GM19455 (cell line): ENCODE measurements at regions not wholly inside any gene's neighbourhood (a gene's known extent, or its start where the extent isn't known, plus 50 kb on each side); places are given as distances from the start of the nearest gene placed in this dataset.

Experiments used
- ATAC-seq: cut with Tn5 transposase; IDR thresholded peaks from one replicate; pipeline ENCODE4 v1.9.1; 2021; ENCODE audit not compliant: unreplicated experiment

DNA sequence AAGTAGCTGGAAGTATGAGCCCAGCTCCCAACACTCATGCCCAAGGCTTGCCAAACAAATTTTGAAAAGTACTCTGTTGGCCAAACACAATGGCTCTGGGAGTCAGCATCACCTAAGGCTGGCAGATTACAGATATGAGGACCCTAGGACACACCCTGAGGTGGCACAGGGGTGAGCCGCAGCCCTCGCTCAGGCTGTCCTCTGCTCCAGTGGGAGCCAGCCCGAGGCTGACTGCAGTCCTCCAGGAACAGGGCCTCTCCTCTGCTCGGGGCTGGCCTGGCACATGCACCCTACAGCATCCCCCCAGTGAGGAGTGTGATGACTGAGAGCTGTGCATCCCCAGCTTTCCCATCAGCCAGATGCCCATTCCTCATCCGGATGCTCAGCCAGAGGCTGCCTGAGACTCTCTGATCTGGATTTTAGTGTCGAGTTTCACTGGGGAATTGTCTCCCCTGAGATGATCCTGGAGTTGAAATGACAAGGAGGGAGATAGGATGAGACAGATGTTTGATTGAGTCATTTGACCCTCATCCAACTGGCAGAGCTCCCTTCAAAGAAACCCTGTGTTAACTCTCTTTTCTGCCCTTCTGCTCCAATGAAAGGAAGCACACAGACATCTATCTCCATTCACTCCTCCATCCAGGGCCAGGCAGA is 269.3 kb upstream of the NCKAP5 start:
- no peak for ATAC-seq

- ATAC-seq: no peak
These were observed 270.5 kb upstream of the NCKAP5 start for GRCh38 chr2:133838642-133839365.

DNA sequence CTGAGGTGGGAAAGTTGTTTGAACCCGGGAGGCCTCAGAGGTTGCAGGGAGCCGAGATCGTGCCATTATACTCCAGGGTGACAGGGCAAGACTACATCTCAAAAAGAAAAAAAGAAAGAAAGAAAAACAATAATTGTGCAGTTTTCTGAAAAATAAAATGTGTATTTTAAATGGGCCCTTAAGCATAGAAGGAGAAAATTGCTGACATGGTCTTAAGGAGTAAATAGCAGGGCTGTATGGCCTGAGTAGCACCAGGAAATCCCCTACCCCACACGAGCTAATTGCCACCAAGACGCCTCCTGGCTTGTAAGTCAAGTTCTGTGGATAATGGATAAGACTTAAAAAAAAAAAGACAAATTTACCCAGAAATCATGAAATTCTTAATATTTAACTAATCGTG is 271.4 kb upstream of the NCKAP5 start:
- no peak for ATAC-seq

- ATAC-seq: no peak
These were observed 272.5 kb upstream of the NCKAP5 start for GRCh38 chr2:133840761-133841160.

- ATAC-seq: no peak
These were observed 273.6 kb upstream of the NCKAP5 start for GRCh38 chr2:133841900-133842299.

DNA sequence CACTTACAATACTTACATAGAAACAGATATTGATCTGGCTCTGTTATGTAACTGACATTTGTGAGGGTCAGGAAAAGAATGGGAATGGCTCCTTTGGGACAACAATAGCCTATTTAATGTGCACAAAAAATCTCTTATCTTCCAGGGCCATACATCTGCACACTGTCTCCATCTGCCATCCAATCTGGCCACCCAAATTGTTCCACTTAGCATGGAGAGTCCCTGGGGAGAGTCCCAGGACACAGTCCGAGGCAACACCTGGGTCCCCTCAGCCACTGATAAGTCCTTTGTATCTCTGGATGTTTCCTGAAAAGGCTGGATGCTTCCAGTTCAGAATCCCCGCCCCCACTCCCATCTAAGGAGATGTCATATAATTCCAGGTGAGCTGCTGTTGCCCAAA is 274.2 kb upstream of the NCKAP5 start:
- no peak for ATAC-seq

DNA sequence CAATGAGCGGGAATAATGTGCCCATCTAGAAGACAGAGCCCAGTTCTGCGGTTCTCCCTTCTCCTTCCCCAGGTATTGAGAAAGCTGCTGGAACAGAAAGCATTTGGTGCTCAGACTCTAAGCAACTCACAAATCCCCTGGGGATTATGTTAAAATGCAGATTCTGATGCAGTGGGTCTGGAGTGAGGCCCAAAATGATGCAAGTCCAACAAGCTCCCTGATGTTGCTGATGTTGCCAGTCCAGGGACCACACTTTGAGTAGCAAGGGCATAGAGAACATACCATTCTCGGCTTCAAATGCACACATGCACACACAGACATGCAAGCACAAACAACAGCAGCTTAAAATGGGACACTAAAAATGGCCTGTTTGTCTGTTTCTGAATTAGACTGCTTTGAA is 274.8 kb upstream of the NCKAP5 start:
- ATAC-seq: no peak

DNA sequence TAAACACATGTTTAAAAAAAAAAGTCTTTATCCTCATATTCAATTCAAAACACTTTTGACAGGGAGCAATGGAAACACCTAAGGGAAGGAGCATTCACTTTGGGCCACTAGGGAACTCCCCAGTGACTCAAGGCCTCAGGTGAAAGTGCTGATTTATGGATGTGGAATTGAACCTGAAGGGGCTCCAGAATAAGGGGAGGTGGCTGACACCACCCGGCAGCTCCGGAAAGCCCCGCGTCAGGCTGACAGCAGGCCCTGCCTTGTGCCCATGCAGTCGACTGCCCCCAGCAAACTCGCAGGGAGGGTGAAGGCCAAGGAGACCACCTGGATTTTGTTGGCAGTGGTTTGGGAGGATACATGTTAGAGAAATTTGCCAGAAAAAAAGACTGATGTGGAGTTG is 275.3 kb upstream of the NCKAP5 start:
- ATAC-seq: no peak

- peak; percentile 84 for ATAC-seq
These were observed 276.1 kb upstream of the NCKAP5 start for GRCh38 chr2:133844214-133844892.

DNA sequence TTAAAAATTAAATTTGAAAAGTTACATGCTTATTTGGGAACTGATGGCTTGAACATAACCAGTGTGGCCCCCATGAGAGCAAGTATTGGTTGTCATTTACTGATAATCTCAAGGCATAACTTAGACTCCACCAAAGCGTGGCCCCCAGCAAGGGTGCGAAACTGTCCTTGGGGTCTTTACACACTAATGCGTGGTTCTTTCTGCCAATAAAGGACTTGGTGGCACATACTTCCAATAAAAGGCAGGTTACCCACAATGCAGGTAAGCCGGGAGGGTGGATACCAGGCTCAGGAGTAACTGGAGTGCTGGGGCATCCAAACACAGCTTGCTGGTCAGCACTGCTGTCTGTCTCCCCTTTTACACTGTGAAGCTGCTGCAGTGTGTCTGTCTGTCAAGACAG is 278.2 kb upstream of the NCKAP5 start:
- ATAC-seq: no peak

DNA sequence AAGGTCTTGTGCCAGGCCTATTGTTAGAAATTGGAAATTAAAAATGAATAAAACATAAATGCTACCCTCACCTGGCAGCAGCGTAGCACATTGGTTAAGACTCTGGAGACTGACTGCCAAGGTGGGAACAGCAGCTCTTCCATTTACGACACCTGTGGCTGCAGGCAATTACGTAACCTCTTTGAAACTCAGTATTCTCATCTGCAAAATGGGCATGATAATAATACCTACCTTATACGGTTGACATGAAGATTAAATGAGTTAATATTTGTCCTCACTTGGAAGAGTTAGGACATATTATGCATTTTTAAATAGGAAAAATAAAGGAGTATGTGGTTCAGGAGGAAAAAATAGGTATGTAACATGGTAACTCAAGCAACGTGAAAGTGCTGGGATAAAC is 279.3 kb upstream of the NCKAP5 start:
- no peak for ATAC-seq

DNA sequence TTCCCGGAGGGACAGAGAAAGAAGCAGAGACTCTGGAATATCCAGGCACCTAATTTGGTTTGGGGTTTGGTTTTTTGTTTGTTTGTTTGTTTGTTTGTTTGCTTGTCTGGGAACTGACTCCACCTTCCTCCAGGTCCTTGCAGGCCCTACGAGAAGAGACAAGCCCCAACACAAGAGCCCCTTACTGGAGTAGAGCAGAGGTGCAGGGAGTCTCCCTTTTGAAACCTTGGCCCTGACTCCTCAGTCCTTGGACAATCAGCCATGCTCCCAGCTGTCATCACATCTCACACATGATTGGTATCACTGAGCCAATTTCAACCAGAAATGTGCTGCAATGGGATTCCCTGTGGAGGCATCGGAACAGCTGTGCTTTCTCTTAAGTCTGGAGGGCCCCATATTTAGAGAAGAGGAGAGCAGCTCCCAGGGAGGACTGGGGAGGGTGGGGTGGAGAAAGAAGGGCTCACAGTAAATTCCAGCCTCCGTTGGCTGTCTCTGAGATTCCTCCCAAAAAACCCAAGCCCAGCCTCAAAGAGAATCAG is 279.9 kb upstream of the NCKAP5 start:
- no peak for ATAC-seq

- no peak for ATAC-seq
These were observed 281.1 kb upstream of the NCKAP5 start for GRCh38 chr2:133849341-133849740.

DNA sequence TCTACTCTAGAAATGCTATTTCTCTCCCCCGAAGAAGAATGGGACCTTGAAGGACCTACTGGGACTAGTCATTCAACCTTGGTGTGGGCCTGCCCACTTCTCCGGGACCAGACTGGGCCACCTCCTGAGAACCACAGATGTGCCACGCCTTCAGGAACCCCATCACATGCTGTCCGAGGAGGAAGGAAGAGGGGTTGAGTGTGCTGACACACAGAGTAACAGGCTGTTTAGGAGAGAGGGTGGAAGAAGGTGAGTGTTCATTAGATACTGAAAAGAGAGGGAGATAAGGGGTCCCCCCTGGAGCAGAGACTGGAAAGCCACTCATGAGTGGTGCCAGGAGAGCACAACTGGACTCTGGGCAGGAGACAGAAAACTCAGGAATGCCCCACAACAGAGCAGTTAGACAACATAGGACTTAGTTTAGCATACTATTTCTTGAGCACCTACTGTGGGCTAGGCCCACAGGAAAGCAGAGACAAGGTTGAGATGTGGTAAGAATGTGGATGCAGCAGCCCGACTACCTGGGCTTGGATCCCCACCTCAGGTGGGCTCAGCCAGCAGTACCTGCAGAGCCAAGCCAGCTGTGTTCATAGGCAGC is 286.4 kb upstream of the NCKAP5 start:
- ATAC-seq: no peak

GRCh38 chr2:133855526-133855925 is 287.3 kb upstream of the NCKAP5 start:
- no peak for ATAC-seq

- no peak for ATAC-seq
These were observed 288.4 kb upstream of the NCKAP5 start for GRCh38 chr2:133856678-133857077.

DNA sequence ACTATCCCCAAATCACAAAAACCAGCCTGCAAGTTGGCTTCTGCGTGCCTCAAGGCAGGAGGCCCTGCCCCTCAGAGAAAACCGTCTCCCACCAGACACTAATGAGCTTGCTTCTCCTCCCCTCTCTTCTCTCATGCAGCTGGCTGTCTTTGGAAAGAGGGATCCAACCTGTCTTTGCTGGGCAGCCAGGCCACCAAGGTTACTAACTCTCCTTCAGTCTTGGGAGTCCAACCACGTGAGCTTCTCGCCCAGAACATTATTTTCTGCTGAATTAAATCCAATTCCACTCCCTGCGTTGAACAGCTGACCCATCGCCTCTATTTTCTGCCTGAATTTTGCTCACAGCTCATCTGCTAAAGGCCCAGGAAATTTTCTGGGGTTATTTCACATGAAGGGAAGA is 291.3 kb upstream of the NCKAP5 start:
- ATAC-seq: no peak

- ATAC-seq: no peak
These were observed 294.2 kb upstream of the NCKAP5 start for GRCh38 chr2:133862400-133862977.

GRCh38 chr2:133863106-133863800 is 295.0 kb upstream of the NCKAP5 start:
- no peak for ATAC-seq

DNA sequence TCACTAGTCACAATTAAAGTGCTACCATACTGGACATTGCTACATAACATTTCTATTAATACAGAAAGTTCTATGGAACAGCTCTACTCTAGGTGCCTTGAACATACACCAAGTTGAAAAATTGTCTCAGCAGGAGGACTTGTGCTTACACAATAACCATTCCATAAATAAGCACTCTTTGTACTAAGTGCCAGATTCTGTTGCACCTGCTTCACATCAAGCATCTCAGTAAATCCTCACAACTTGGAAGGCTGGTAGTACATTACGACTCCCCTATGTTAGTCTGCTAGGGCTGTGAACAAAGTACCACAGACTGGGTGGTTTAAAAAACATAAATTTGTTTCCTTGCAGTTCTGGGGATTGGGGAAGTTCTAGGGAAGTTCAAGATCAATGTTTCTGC is 296.9 kb upstream of the NCKAP5 start:
- no peak for ATAC-seq

- ATAC-seq: no peak
These were observed 298.9 kb upstream of the NCKAP5 start for GRCh38 chr2:133867166-133867565.
